H1 (cell line): ENCODE measurements at regions not wholly inside any gene's neighbourhood (a gene's known extent, or its start where the extent isn't known, plus 50 kb on each side); places are given as distances from the start of the nearest gene placed in this dataset.
"Not testable (repeated sequence)": the region's sequence is repeated elsewhere in the genome, so short reads cannot be mapped to it uniquely, and the experiment has no call there.

ENCODE experiments used
- CTCF ChIA-PET: fragments of 300-600 bp; sonication (Branson Sonifier 250); formaldehyde crosslinking; loops from one replicate; lab custom pipeline; 2021; ENCODE audit not compliant: partially characterized antibody; lab: Charles Lee
- POLR2A ChIA-PET: fragments of 300-600 bp; sonication (Branson Sonifier 250); formaldehyde crosslinking; loops from one replicate; lab custom pipeline; 2021; ENCODE audit warnings: inconsistent platforms; ENCODE audit not compliant: partially characterized antibody; lab: Charles Lee
- DNase-seq, 2 experiments: peaks; one replicate each; pipeline versions ENCODE4 v3.0.0 to v3.0.0-alpha.2; 2010 to 2022; ENCODE audit warnings: low spot score in 2 of 2, low read depth in 1 of 2, mixed read lengths in 1 of 2
- FAIRE-seq: peaks from 2 replicates; lab custom pipeline; 2011; peaks lifted over from hg19 to GRCh38; lab: Jason Lieb, UNC
- H2AFZ ChIP-seq: 2 replicates; pipeline ENCODE4 v1.8.1; 2012; ENCODE audit warnings: low read length, inconsistent platforms
- H2AK5ac ChIP-seq: 2 replicates; pipeline ENCODE4 v1.6.1; 2013; ENCODE audit warnings: low read depth, low read length
- H2BK120ac ChIP-seq: replicated peaks from 2 replicates; pipeline ENCODE3; 2013; ENCODE audit warnings: low read depth, low read length, inconsistent platforms
- H2BK12ac ChIP-seq: 2 replicates; pipeline ENCODE4 v1.6.1; 2013; ENCODE audit warnings: low read depth, low read length
- H2BK15ac ChIP-seq: 2 replicates; pipeline ENCODE4 v1.6.1; 2013; ENCODE audit warnings: low read length
- H2BK20ac ChIP-seq: 2 replicates; pipeline ENCODE4 v1.6.1; 2013; ENCODE audit warnings: low read length
- H2BK5ac ChIP-seq: 2 replicates; pipeline ENCODE4 v1.6.1; 2013; ENCODE audit warnings: low read depth, low read length
- H3K14ac ChIP-seq: 2 replicates; pipeline ENCODE4 v1.6.1; 2013; ENCODE audit warnings: inconsistent platforms; ENCODE audit not compliant: insufficient read length
- H3K18ac ChIP-seq: 2 replicates; pipeline ENCODE4 v1.6.1; 2013; ENCODE audit warnings: low read length; ENCODE audit errors: extremely low read depth
- H3K23ac ChIP-seq: 2 replicates; pipeline ENCODE4 v1.6.1; 2013; ENCODE audit warnings: inconsistent platforms; ENCODE audit not compliant: insufficient read length
- H3K23me2 ChIP-seq: 2 replicates; pipeline ENCODE4 v1.6.1; 2013; ENCODE audit warnings: low read depth, low read length
- H3K27ac ChIP-seq: 2 replicates; pipeline ENCODE4 v1.6.1; 2011; ENCODE audit warnings: low read depth, low read length, inconsistent platforms
- H3K27me3 ChIP-seq, 4 experiments: replicated peaks in 1 of 4; 1 replicate in 1 of 4; 2 replicates in 3 of 4; pipeline versions ENCODE4 v1.6.1 to v1.8.1; 2011 to 2013; ENCODE audit warnings: low read length in 3 of 4, mild to moderate bottlenecking in 3 of 4, inconsistent platforms in 2 of 4, mixed read lengths in 2 of 4, moderate library complexity in 1 of 4; ENCODE audit not compliant: control insufficient read depth in 3 of 4, insufficient read depth in 3 of 4; ENCODE audit errors: extremely low read depth in 1 of 4
- H3K36me3 ChIP-seq, 4 experiments: 2 replicates each; pipeline versions ENCODE4 v1.6.1 to v1.8.1; 2011 to 2013; ENCODE audit warnings: mild to moderate bottlenecking in 4 of 4, low read length in 3 of 4, moderate library complexity in 2 of 4, control low read depth in 1 of 4, inconsistent platforms in 1 of 4; ENCODE audit not compliant: insufficient read depth in 4 of 4, control insufficient read depth in 2 of 4
- H3K4ac ChIP-seq: replicated peaks from 2 replicates; pipeline ENCODE3; 2013; ENCODE audit warnings: low read length, low read depth, mixed read lengths, inconsistent platforms; ENCODE audit not compliant: insufficient read length
- H3K4me1 ChIP-seq, 4 experiments: replicated peaks in 1 of 4; 1 replicate in 1 of 4; 2 replicates in 3 of 4; pipeline versions ENCODE4 v1.6.1 to v1.8.1; 2011 to 2013; ENCODE audit warnings: low read length in 3 of 4, inconsistent platforms in 2 of 4, mixed read lengths in 1 of 4; ENCODE audit not compliant: insufficient read depth in 4 of 4, control insufficient read depth in 3 of 4
- H3K4me2 ChIP-seq, 2 experiments: 2 replicates each; pipeline versions ENCODE4 v1.6.1 to v1.8.1; 2011 to 2013; ENCODE audit warnings: low read depth in 2 of 2, low read length in 2 of 2, control low read depth in 1 of 2, inconsistent platforms in 1 of 2, mild to moderate bottlenecking in 1 of 2; ENCODE audit not compliant: insufficient read depth in 1 of 2
- H3K4me3 ChIP-seq, 4 experiments: fragments of 200-600, 300-600 bp in 1 of 4; sonication (generic), shearing (Covaris generic), sonication (Bioruptor Twin) in 1 of 4; 2 replicates each; pipeline versions ENCODE4 v1.5.1 to v1.8.1; 2011 to 2016; ENCODE audit warnings: low read length in 4 of 4, low read depth in 3 of 4, control low read depth in 2 of 4, inconsistent platforms in 2 of 4, mild to moderate bottlenecking in 2 of 4, mixed read lengths in 1 of 4, moderate library complexity in 1 of 4; ENCODE audit not compliant: insufficient read depth in 2 of 4; ENCODE audit errors: extremely low read depth in 1 of 4
- H3K56ac ChIP-seq: replicated peaks from 2 replicates; pipeline ENCODE3; 2013; ENCODE audit warnings: low read depth, mild to moderate bottlenecking, mixed read lengths, low read length, inconsistent platforms; ENCODE audit not compliant: insufficient read length
- H3K79me1 ChIP-seq: 2 replicates; pipeline ENCODE4 v1.6.1; 2013; ENCODE audit warnings: low read depth, low read length, control low read depth
- H3K79me2 ChIP-seq, 2 experiments: 2 replicates each; pipeline versions ENCODE4 v1.6.1 to v1.8.1; 2012 to 2013; ENCODE audit warnings: low read length in 2 of 2, mild to moderate bottlenecking in 2 of 2, inconsistent platforms in 1 of 2; ENCODE audit not compliant: insufficient read depth in 2 of 2, control insufficient read depth in 1 of 2
- H3K9ac ChIP-seq, 4 experiments: replicated peaks in 1 of 4; 1 replicate in 1 of 4; 2 replicates in 3 of 4; pipeline versions ENCODE4 v1.6.1 to v1.8.1; 2011 to 2013; ENCODE audit warnings: low read depth in 3 of 4, low read length in 3 of 4, control low read depth in 2 of 4, mild to moderate bottlenecking in 2 of 4, moderate library complexity in 2 of 4, inconsistent platforms in 1 of 4; ENCODE audit errors: extremely low read depth in 1 of 4
- H3K9me3 ChIP-seq, 2 experiments: 2 replicates each; pipeline versions ENCODE4 v1.6.1 to v1.8.1; 2012 to 2013; ENCODE audit warnings: mild to moderate bottlenecking in 2 of 2, moderate library complexity in 2 of 2, control low read depth in 1 of 2, inconsistent platforms in 1 of 2, low read depth in 1 of 2, low read length in 1 of 2, mixed read lengths in 1 of 2; ENCODE audit not compliant: insufficient read depth in 2 of 2
- H4K20me1 ChIP-seq, 2 experiments: replicated peaks in 1 of 2; 2 replicates each; pipeline versions ENCODE3 to v1.8.1; 2011 to 2013; ENCODE audit warnings: inconsistent platforms in 2 of 2, low read length in 2 of 2, mild to moderate bottlenecking in 1 of 2; ENCODE audit not compliant: insufficient read depth in 2 of 2, control insufficient read depth in 1 of 2
- H4K5ac ChIP-seq: 2 replicates; pipeline ENCODE4 v1.6.1; 2013; ENCODE audit warnings: low read length, low read depth, mixed read lengths, inconsistent platforms; ENCODE audit not compliant: insufficient read length
- H4K8ac ChIP-seq: 2 replicates; pipeline ENCODE4 v1.8.0; 2013; ENCODE audit warnings: mild to moderate bottlenecking, moderate library complexity, low read length, inconsistent platforms; ENCODE audit not compliant: insufficient read depth; ENCODE audit errors: extremely low read depth
- H4K91ac ChIP-seq: replicated peaks from 2 replicates; pipeline ENCODE3; 2013; ENCODE audit warnings: low read length, mixed read lengths, inconsistent platforms; ENCODE audit not compliant: insufficient read length
- WGBS, 2 experiments: shearing (Covaris generic) in 1 of 2; methylation state at CpG; one replicate each; pipeline versions ENCODE4 v1.1.6 to v1.1.7; 2013 to 2015; ENCODE audit warnings: low lambda C conversion rate in 2 of 2, mixed read lengths in 2 of 2, inconsistent platforms in 1 of 2, low coverage in 1 of 2, missing lambda C conversion rate in 1 of 2; ENCODE audit not compliant: insufficient replicate concordance in 2 of 2, insufficient coverage in 1 of 2, insufficient read length in 1 of 2; ENCODE audit errors: extremely low coverage in 1 of 2, missing lambda C conversion rate in 1 of 2; 5-methylcytosine and 5-hydroxymethylcytosine counted together

DNA sequence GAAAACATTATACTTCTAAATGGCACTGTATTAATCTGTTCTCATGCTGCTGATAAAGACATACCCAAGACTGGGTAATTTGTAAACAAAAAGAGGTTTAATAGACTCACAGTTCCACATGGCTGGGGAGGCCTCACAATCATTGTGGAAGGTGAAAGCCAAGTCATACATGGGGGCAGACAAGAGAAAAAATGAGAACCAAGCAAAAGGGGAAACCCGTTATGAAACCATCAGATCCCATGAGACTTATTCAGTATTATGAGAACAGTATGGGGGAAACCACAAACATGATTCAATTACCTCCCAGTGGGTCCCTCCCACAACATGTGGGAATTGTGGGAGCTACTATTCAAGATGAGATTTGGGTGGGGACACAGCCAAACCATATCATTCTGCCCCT is 408.3 kb downstream of the BMP2 start:
- H2AK5ac ChIP-seq, H3K79me1 ChIP-seq, H3K4me3 ChIP-seq, FAIRE-seq, H3K23ac ChIP-seq, H2BK120ac ChIP-seq, H2BK12ac ChIP-seq, H2BK5ac ChIP-seq, H4K20me1 ChIP-seq, H3K27ac ChIP-seq, H3K4me1 ChIP-seq, H3K23me2 ChIP-seq, H2BK20ac ChIP-seq, H3K9me3 ChIP-seq, H3K56ac ChIP-seq, H3K18ac ChIP-seq, H3K14ac ChIP-seq, H3K4ac ChIP-seq, H2BK15ac ChIP-seq, POLR2A ChIA-PET, H3K36me3 ChIP-seq, H3K27me3 ChIP-seq, H3K9ac ChIP-seq, H3K4me2 ChIP-seq, DNase-seq, CTCF ChIA-PET, H4K91ac ChIP-seq, H2AFZ ChIP-seq, H4K5ac ChIP-seq, H4K8ac ChIP-seq, H3K79me2 ChIP-seq: not testable (repeated sequence)
- WGBS, 2 experiments, result 92% methylated on average over 1 of the region's 1 CpG; no CpG with 5 or more reads in 1 of the 2 experiments
